K562 (cell line): ENCODE measurements at regions not wholly inside any gene's neighbourhood (a gene's known extent, or its start where the extent isn't known, plus 50 kb on each side); places are given as distances from the start of the nearest gene placed in this dataset.

ENCODE experiments used
- BRCA1 ChIP-seq, 2 experiments: fragments of 450-650 bp in 1 of 2; sonication (generic) in 1 of 2; formaldehyde crosslinking in 1 of 2; IDR thresholded peaks; 2 replicates each; pipeline versions ENCODE4 v1.5.0 to v1.6.1; 2017 to 2020; ENCODE audit warnings: mild to moderate bottlenecking in 1 of 2, missing genetic modification reagents in 1 of 2
- CEBPB ChIP-seq: fragments of 450-650 bp; IDR thresholded peaks from 2 replicates; pipeline ENCODE4 v1.6.1; 2016; ENCODE audit warnings: missing genetic modification characterization, missing compliant biosample characterization
- TF ChIP-seq, protein P1 (sequence below), 3 experiments: IDR thresholded peaks in 2 of 3; conservative IDR thresholded peaks in 1 of 3; 2 replicates each; pipeline ENCODE4 v1.5.1; 2011 to 2012; ENCODE audit warnings: low read length in 3 of 3, mild to moderate bottlenecking in 3 of 3, control low read depth in 2 of 3, improper control_type of control experiment in 1 of 3, inconsistent platforms in 1 of 3, low read depth in 1 of 3, mixed read lengths in 1 of 3, moderate library complexity in 1 of 3; ENCODE audit not compliant: insufficient read depth in 2 of 3
- TF ChIP-seq, protein P2 (sequence below): fragments of 450-650 bp; formaldehyde crosslinking; conservative IDR thresholded peaks from 2 replicates; pipeline ENCODE4 v1.4.0; 2022; ENCODE audit warnings: mild to moderate bottlenecking, missing genetic modification characterization
- TF ChIP-seq, protein P3 (sequence below): fragments of 450-650 bp; IDR thresholded peaks from 2 replicates; pipeline ENCODE4 v1.6.1; 2016; ENCODE audit warnings: borderline replicate concordance

GRCh38 chr3:106969596-106969995 is 407.6 kb upstream of the CCDC54 start:
- TF ChIP-seq CEBPB (tag) (no peak), BRCA1 (IDR thresholded peaks at IDR 0.05) (no peak), BRCA1 (CRISPR knock-in tag; IDR thresholded peaks at IDR 0.05) (no peak)
- TF ChIP-seq, protein P1, sequence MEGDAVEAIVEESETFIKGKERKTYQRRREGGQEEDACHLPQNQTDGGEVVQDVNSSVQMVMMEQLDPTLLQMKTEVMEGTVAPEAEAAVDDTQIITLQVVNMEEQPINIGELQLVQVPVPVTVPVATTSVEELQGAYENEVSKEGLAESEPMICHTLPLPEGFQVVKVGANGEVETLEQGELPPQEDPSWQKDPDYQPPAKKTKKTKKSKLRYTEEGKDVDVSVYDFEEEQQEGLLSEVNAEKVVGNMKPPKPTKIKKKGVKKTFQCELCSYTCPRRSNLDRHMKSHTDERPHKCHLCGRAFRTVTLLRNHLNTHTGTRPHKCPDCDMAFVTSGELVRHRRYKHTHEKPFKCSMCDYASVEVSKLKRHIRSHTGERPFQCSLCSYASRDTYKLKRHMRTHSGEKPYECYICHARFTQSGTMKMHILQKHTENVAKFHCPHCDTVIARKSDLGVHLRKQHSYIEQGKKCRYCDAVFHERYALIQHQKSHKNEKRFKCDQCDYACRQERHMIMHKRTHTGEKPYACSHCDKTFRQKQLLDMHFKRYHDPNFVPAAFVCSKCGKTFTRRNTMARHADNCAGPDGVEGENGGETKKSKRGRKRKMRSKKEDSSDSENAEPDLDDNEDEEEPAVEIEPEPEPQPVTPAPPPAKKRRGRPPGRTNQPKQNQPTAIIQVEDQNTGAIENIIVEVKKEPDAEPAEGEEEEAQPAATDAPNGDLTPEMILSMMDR (IDR thresholded peaks at IDR 0.05 in 2 of 3, conservative IDR thresholded peaks at IDR 0.05 in 1 of 3; ENCODE audit: insufficient read depth in 2 of 3, low read depth in 1 of 3, low read length in 3 of 3) = no peak
- TF ChIP-seq, protein P2, sequence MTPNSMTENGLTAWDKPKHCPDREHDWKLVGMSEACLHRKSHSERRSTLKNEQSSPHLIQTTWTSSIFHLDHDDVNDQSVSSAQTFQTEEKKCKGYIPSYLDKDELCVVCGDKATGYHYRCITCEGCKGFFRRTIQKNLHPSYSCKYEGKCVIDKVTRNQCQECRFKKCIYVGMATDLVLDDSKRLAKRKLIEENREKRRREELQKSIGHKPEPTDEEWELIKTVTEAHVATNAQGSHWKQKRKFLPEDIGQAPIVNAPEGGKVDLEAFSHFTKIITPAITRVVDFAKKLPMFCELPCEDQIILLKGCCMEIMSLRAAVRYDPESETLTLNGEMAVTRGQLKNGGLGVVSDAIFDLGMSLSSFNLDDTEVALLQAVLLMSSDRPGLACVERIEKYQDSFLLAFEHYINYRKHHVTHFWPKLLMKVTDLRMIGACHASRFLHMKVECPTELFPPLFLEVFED = no peak
- TF ChIP-seq, protein P3, sequence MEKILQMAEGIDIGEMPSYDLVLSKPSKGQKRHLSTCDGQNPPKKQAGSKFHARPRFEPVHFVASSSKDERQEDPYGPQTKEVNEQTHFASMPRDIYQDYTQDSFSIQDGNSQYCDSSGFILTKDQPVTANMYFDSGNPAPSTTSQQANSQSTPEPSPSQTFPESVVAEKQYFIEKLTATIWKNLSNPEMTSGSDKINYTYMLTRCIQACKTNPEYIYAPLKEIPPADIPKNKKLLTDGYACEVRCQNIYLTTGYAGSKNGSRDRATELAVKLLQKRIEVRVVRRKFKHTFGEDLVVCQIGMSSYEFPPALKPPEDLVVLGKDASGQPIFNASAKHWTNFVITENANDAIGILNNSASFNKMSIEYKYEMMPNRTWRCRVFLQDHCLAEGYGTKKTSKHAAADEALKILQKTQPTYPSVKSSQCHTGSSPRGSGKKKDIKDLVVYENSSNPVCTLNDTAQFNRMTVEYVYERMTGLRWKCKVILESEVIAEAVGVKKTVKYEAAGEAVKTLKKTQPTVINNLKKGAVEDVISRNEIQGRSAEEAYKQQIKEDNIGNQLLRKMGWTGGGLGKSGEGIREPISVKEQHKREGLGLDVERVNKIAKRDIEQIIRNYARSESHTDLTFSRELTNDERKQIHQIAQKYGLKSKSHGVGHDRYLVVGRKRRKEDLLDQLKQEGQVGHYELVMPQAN = no peak
